Testis (tissue), 2 donors: ENCODE measurements at regions not wholly inside any gene's neighbourhood (a gene's known extent, or its start where the extent isn't known, plus 50 kb on each side); places are given as distances from the start of the nearest gene placed in this dataset.
"Not testable (repeated sequence)": the region's sequence is repeated elsewhere in the genome, so short reads cannot be mapped to it uniquely, and the experiment has no call there.

ENCODE experiments used
- DNase-seq: peaks from one replicate; pipeline ENCODE4 v3.0.0-alpha.2; 2019
- H3K27ac ChIP-seq, 2 donors: fragments of 200-600 bp; sonication (generic); one replicate each; pipeline ENCODE4 v1.5.1; 2019
- H3K27me3 ChIP-seq: fragments of 200-600 bp; sonication (generic); one replicate; pipeline ENCODE4 v1.5.1; 2019
- H3K36me3 ChIP-seq: fragments of 200-600 bp; sonication (generic); one replicate; pipeline ENCODE4 v1.5.1; 2017; ENCODE audit warnings: low read depth; ENCODE audit errors: missing control alignments
- H3K4me1 ChIP-seq: fragments of 200-600 bp; sonication (generic); one replicate; pipeline ENCODE4 v1.5.1; 2019
- H3K4me3 ChIP-seq, 2 donors: fragments of 200-600 bp; sonication (generic); one replicate each; pipeline ENCODE4 v1.5.1; 2017 to 2019
- H3K9me3 ChIP-seq: fragments of 200-600 bp; sonication (generic); one replicate; pipeline ENCODE4 v1.5.1; 2017
- POLR2A ChIP-seq: fragments of 450-650 bp; IDR thresholded peaks from one replicate; pipeline ENCODE4 v1.6.1; 2017; ENCODE audit warnings: antibody characterized with exemption, mild to moderate bottlenecking, moderate library complexity
- WGBS, 2 donors: methylation state at CpG; one replicate each; pipeline ENCODE4 v1.1.5; 2018; 5-methylcytosine and 5-hydroxymethylcytosine counted together
- intact Hi-C: fragments of 100-400 bp; cut with DNase I; formaldehyde crosslinking; loops from one replicate; pipeline ENCODE4 v1.15.1; 2023; ENCODE audit warnings: low total_unique reads
- TF ChIP-seq, protein P1 (sequence below), 3 experiments: fragments of 450-650 bp in 2 of 3; fragments of 200-600 bp in 1 of 3; sonication (generic) in 1 of 3; IDR thresholded peaks; one replicate each; pipeline ENCODE4 v1.5.1; 2016 to 2019; ENCODE audit warnings: antibody characterized with exemption in 3 of 3, mild to moderate bottlenecking in 2 of 3, moderate library complexity in 1 of 3

DNA sequence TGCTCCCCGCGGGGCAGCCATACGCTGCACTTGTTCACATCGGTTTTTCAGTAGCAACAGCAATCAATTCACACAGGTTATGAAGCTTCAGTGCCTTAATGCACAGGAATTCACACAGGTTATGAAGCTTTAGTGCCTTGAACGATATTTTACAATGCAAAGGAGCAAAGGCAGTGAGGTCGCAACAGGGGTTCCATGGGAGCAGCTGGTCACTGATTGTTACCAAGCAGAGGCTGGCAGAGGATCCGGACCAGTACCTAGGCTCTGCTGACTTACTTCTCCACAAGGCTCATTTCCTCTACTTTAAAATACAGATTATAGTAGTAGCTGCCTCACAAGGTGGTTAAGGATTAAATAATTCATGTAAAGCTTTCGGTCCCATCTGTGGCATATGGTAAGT is 95.2 kb upstream of the ODAD2 start:
- Histone ChIP-seq H3K4me3 (no peak overlapping the region), H3K36me3 (no peaks in the 10 kb centered on the region), H3K4me1 (no peaks in the 10 kb centered on the region), H3K9me3 (no peaks in the 10 kb centered on the region), H3K27ac (no peak overlapping the region), H3K27me3 (no peaks in the 10 kb centered on the region)
- no peak for TF ChIP-seq POLR2A
- TF ChIP-seq, protein P1, sequence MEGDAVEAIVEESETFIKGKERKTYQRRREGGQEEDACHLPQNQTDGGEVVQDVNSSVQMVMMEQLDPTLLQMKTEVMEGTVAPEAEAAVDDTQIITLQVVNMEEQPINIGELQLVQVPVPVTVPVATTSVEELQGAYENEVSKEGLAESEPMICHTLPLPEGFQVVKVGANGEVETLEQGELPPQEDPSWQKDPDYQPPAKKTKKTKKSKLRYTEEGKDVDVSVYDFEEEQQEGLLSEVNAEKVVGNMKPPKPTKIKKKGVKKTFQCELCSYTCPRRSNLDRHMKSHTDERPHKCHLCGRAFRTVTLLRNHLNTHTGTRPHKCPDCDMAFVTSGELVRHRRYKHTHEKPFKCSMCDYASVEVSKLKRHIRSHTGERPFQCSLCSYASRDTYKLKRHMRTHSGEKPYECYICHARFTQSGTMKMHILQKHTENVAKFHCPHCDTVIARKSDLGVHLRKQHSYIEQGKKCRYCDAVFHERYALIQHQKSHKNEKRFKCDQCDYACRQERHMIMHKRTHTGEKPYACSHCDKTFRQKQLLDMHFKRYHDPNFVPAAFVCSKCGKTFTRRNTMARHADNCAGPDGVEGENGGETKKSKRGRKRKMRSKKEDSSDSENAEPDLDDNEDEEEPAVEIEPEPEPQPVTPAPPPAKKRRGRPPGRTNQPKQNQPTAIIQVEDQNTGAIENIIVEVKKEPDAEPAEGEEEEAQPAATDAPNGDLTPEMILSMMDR (IDR thresholded peaks at IDR 0.05): no peak
- no peak for DNase-seq
- intact Hi-C loops: no loop called here
- 90 to 92% methylated on average over 8 of the region's 8 CpGs for WGBS, 2 donors

DNA sequence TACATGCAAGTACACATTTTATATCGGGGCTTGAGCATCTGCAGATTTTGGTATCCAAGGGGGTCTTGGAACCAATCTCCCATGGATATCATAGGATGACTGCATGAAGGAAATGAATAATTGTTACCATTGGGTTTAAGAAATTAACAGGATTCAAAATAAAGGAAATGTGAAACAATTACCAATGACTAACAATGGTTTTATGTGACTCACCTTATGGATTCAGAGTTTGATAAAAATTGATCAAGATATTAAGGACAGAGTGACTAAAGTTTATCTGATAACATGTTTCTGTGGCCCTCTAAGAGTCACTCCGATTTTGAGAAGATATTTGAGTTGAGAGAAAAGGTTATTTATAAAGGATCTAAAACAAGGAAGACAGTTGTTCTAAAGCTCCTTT is 93.0 kb upstream of the ODAD2 start:
- Histone ChIP-seq H3K9me3 (no peaks in the 10 kb centered on the region), H3K27ac (no peak overlapping the region), H3K27me3 (no peaks in the 10 kb centered on the region), H3K36me3 (no peaks in the 10 kb centered on the region), H3K4me1 (no peaks in the 10 kb centered on the region), H3K4me3 (no peak overlapping the region)
- TF ChIP-seq, protein P1 (IDR thresholded peaks at IDR 0.05): no peak
- TF ChIP-seq POLR2A: no peak
- intact Hi-C loops: no loop called here
- DNase-seq: no peak
- WGBS, 2 donors: 78 to 82% methylated on average over 2 of the region's 2 CpGs

DNA sequence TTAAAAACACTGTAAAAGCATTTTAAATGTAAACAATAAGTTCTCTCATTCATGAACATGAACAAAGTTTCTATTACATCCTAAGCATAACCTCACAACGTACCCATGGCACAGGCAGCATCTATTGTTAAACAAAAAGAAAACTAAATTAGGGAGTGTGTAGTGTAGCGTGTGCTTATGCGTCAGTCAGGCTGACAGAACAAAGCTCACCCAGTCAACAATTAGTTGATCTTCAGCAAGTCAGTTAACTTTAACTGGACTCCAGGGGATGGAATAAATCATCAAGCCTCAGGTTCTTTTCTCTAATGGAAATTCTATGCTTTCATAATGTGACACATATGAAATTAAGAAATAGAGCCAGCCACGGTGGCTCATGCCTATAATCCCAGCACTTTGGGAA is 91.6 kb upstream of the ODAD2 start:
- Histone ChIP-seq H3K4me1 (no peaks in the 10 kb centered on the region), H3K36me3 (no peaks in the 10 kb centered on the region), H3K4me3 (no peak overlapping the region), H3K27me3 (no peaks in the 10 kb centered on the region), H3K9me3 (no peaks in the 10 kb centered on the region), H3K27ac (no peak overlapping the region)
- intact Hi-C loops: no loop called here
- no peak for DNase-seq
- TF ChIP-seq, protein P1 (IDR thresholded peaks at IDR 0.05): no peak
- TF ChIP-seq POLR2A: no peak
- 87 to 96% methylated on average over 4 of the region's 4 CpGs for WGBS, 2 donors

DNA sequence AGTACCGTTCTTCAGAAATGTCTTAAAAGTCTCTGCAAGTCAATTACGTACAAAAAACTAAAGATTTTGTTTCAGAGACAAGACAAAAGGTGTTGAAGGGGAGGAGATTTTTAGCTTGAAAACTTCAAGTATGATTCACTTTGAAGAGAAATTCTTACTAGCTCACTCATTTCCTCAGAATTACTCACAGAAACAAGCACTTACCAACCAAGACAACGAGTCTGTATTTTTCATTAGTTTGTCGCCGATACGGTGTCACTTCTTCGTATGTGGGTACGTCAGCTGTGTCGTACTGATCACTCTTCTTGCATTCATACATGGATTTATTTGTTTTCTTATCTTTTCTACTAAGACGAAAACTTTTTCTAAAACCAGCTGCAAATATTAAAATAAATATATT is 90.6 kb upstream of the ODAD2 start:
- no peak for DNase-seq
- WGBS, 2 donors: 90 to 91% methylated on average over 10 of the region's 10 CpGs
- intact Hi-C loops: no loop called here
- no peaks in the 10 kb centered on the region for H3K36me3 ChIP-seq
- H3K4me1 ChIP-seq: no peaks in the 10 kb centered on the region
- no peaks in the 10 kb centered on the region for H3K9me3 ChIP-seq
- no peak overlapping the region for H3K4me3 ChIP-seq
- TF ChIP-seq, protein P1 (IDR thresholded peaks at IDR 0.05): no peak
- no peak for TF ChIP-seq POLR2A
- H3K27me3 ChIP-seq: no peaks in the 10 kb centered on the region
- no peak overlapping the region for H3K27ac ChIP-seq

DNA sequence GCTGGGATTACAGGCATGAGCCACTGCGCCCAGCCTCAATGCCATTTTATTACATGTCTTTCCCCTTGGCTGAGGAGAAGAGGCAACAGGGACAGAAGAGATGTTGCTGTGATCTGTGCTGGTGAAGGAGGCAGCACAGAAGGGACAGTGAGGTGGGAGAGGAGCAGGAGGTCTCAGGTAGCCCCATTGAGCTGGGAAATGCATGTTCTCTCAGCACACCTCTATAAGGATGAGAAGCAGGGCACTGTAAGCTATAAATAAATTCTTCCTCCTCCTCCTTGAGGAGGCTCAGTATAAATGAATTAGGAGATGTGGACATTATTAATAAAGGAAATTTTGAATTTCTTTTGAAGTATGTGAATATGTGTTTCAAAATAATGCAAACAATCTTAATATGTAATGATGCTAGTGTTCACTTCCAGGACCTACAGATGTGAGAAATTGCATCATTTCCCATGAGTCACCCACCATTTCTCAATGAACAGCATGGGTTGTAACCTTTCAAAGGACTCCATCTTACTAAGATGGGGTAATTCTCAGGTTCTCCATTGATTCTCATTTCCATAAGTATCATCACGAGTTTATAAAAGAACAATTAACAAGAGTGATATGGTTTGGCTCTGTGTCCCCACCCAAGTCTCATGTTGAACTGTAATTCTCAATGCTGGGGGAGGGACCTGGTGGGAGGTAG is 88.9 kb upstream of the ODAD2 start:
- intact Hi-C loops: no loop called here
- Histone ChIP-seq H3K4me3 (no peak overlapping the region), H3K36me3 (no peaks in the 10 kb centered on the region), H3K27ac (no peak overlapping the region), H3K27me3 (no peaks in the 10 kb centered on the region), H3K4me1 (no peaks in the 10 kb centered on the region), H3K9me3 (no peaks in the 10 kb centered on the region)
- no peak for TF ChIP-seq POLR2A
- TF ChIP-seq, protein P1 (IDR thresholded peaks at IDR 0.05): no peak
- DNase-seq: no peak
- 95% methylated on average over 2 of the region's 2 CpGs for whole genome bisulfite sequencing, 2 donors

DNA sequence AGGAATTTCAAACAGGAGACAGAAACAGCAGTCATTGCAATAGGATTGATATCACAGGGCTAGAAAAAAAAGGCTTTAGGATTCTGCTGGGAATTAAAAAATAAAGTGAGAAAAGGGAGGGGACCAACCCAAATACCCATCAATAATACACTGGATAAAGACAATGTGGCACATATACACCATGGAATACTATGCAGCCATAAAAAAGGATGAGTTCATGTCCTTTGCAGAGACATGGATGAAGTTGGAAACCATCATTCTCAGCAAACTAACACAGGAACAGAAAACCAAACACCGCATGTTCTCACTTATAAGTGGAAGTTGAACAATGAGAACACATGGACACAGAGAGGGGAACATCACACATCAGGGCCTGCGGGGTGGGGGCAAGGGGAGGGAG is 86.9 kb upstream of the ODAD2 start:
- H3K4me3 ChIP-seq, DNase-seq, H3K27me3 ChIP-seq, H3K36me3 ChIP-seq, H3K27ac ChIP-seq, H3K9me3 ChIP-seq, H3K4me1 ChIP-seq, intact Hi-C loops: not testable (repeated sequence)
- WGBS, 2 donors: 94 to 97% methylated on average over 2 of the region's 2 CpGs
